Hepatocyte (in vitro differentiated cells): ENCODE measurements at regions not wholly inside any gene's neighbourhood (a gene's known extent, or its start where the extent isn't known, plus 50 kb on each side); places are given as distances from the start of the nearest gene placed in this dataset.

ENCODE experiments used
- CTCF ChIP-seq: fragments of 200-600 bp; sonication (generic); IDR thresholded peaks from 2 replicates; pipeline ENCODE4 v1.5.1; 2016; ENCODE audit warnings: antibody characterized with exemption, mild to moderate bottlenecking; ENCODE audit not compliant: poor library complexity
- EZH2 ChIP-seq: fragments of 200-600 bp; sonication (generic); IDR thresholded peaks from 2 replicates; pipeline ENCODE4 v1.6.1; 2016; ENCODE audit warnings: antibody characterized with exemption, mild to moderate bottlenecking, borderline replicate concordance
- EZH2phosphoT487 ChIP-seq: fragments of 200-600 bp; sonication (generic); IDR thresholded peaks from one replicate; pipeline ENCODE4 v1.6.1; 2018; ENCODE audit warnings: antibody characterized with exemption, mild to moderate bottlenecking, low read depth, moderate library complexity; ENCODE audit not compliant: unreplicated experiment, severe bottlenecking

DNA sequence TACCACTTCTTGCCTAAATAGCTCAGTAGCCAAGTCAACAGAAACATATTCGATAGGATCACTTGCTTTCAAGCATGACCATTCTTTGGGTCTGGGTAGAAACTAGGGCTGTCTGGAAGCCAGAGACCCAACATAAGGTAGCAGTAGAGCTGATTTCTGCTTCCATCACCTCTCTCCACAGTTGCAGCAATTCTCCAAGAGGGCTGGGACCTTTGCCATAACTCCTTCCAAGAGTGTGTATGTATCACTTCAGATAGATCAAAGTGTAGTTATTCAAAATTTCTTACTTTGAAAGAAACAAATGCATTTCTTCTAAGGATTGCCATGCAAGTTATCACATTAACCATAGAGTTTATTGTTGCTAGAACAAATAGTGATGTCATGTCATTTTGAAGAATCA is 172.0 kb upstream of the GALNT5 start:
- TF ChIP-seq EZH2: no peak
- TF ChIP-seq CTCF: no peak
- TF ChIP-seq EZH2phosphoT487: no peak
